Psoas muscle (tissue), 7 donors: ENCODE measurements at regions not wholly inside any gene's neighbourhood (a gene's known extent, or its start where the extent isn't known, plus 50 kb on each side); places are given as distances from the start of the nearest gene placed in this dataset.

Experiments
- ATAC-seq, 4 donors: fragments of 200-7000 bp; cut with Tn5 transposase; one replicate each; pipeline ENCODE4 v1.9.1; 2020; ENCODE audit warnings: moderate library complexity in 3 of 4, mild to moderate bottlenecking in 2 of 4
- DNase-seq, 2 donors: peaks; one replicate each; pipeline ENCODE4 v3.0.0-alpha.2; 2020
- H3K27ac ChIP-seq: fragments of 200-600 bp; one replicate; pipeline ENCODE4 v1.8.0; 2022
- H3K27me3 ChIP-seq, 3 donors: fragments of 200-600 bp in 1 of 3; one replicate each; pipeline versions ENCODE4 v1.6.1 to v1.8.0; 2013 to 2022; ENCODE audit warnings: low read length in 2 of 3, mild to moderate bottlenecking in 2 of 3, moderate library complexity in 1 of 3; ENCODE audit not compliant: insufficient read depth in 3 of 3
- H3K36me3 ChIP-seq, 2 donors: fragments of 200-600 bp in 1 of 2; one replicate each; pipeline versions ENCODE4 v1.6.1 to v1.8.0; 2013 to 2022; ENCODE audit warnings: low read depth in 1 of 2, mild to moderate bottlenecking in 1 of 2, moderate library complexity in 1 of 2; ENCODE audit not compliant: insufficient read depth in 1 of 2
- H3K4me1 ChIP-seq: fragments of 200-600 bp; one replicate; pipeline ENCODE4 v1.8.0; 2022
- H3K4me3 ChIP-seq: fragments of 200-600 bp; one replicate; pipeline ENCODE4 v1.8.0; 2022; ENCODE audit warnings: mild to moderate bottlenecking
- H3K9me3 ChIP-seq: fragments of 200-600 bp; one replicate; pipeline ENCODE4 v1.8.0; 2022
- WGBS, 3 donors: extraction: QIAGEN DNeasy Blood & Tissue Kit; methylation state at CpG; one replicate each; pipeline versions ENCODE4 v1.1.6 to v1.1.7; 2013; 5-methylcytosine and 5-hydroxymethylcytosine counted together
- intact Hi-C, 2 donors: fragments of 100-400 bp; cut with DNase I; formaldehyde crosslinking; loops; one replicate each; pipeline versions ENCODE4 v1.11.0 to v1.14.2; 2022
- TF ChIP-seq, protein P1 (sequence below): fragments of 200-600 bp; IDR thresholded peaks from one replicate; pipeline ENCODE4 v1.8.0; 2022; ENCODE audit warnings: antibody characterized with exemption
- donor health status: healthy with polysubstance abuse.
- donor health status: DM: no; HTN: no; CAD: no; lungs with moderate emphysema.
- donor health status: Bipolar disorder and iron deficiency.
- donor health status: healthy.
- donor health status: DM: yes; HTN: yes; CAD: no.
- donor health status: DM: no; HTN: no; CAD: no.
- donor health status: DM: yes; HTN: yes; CAD: no.

DNA sequence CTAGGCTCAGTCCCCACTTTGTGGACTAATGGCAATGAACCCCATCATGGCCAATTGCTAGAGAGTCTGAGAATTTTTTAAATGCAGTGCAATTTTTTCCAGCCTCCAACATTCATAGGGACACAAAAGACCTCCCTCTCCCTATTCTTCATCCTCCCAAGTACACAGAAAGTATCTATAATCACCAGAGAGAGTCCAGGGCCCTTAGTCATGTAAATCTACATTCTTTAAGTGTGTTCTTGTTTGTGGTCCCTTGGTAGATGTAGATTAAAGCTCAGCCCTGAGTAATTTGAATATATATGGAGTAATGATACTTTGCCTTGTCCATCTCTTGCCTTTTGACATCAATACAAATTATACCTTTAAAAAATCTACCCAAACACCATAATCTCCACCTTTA is 51.3 kb upstream of the ATXN3L start:
- H3K27ac ChIP-seq: no peak overlapping the region
- H3K4me1 ChIP-seq: no peaks in the 10 kb centered on the region
- no peak overlapping the region for H3K4me3 ChIP-seq
- intact Hi-C loops: no loop called here
- ATAC-seq (no peak), DNase-seq (no peak)
- no peaks in the 10 kb centered on the region for H3K9me3 ChIP-seq
- no peaks in the 10 kb centered on the region for H3K36me3 ChIP-seq
- peaks cover 0 to 4% (median 0%) of the 10 kb centered on the region in 3 donors for H3K27me3 ChIP-seq
- TF ChIP-seq, protein P1, sequence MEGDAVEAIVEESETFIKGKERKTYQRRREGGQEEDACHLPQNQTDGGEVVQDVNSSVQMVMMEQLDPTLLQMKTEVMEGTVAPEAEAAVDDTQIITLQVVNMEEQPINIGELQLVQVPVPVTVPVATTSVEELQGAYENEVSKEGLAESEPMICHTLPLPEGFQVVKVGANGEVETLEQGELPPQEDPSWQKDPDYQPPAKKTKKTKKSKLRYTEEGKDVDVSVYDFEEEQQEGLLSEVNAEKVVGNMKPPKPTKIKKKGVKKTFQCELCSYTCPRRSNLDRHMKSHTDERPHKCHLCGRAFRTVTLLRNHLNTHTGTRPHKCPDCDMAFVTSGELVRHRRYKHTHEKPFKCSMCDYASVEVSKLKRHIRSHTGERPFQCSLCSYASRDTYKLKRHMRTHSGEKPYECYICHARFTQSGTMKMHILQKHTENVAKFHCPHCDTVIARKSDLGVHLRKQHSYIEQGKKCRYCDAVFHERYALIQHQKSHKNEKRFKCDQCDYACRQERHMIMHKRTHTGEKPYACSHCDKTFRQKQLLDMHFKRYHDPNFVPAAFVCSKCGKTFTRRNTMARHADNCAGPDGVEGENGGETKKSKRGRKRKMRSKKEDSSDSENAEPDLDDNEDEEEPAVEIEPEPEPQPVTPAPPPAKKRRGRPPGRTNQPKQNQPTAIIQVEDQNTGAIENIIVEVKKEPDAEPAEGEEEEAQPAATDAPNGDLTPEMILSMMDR: no peak

DNA sequence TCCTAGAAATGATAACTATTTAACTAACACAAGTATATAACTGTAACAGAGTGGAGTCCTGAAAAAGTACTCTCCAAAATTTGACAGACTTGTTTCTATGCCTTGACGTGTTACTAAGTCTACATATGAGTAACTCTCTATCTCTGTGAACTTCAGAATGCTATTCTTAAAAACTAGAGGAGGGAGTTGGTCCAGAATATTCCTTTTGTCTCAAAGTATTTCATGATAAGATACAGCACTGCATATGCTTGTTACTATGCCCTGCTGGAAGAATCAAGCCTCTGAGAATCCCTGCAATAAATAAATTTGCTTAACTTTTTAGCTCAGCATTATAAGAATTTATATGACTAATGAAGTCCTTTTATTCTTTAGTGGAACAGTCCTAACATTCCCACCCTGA is 50.9 kb upstream of the ATXN3L start:
- intact Hi-C loops: no loop called here
- Histone ChIP-seq H3K36me3 (no peaks in the 10 kb centered on the region), H3K4me3 (no peak overlapping the region), H3K27ac (no peak overlapping the region), H3K27me3 (peaks cover 0 to 4% (median 0%) of the 10 kb centered on the region in 3 donors), H3K9me3 (no peaks in the 10 kb centered on the region), H3K4me1 (no peaks in the 10 kb centered on the region)
- TF ChIP-seq, protein P1: no peak
- 71 to 96% (median 94%) methylated on average over 1 of the region's 1 CpG for WGBS, 3 donors
- DNase-seq (no peak), ATAC-seq (no peak)
